ENCODE measurements at regions not wholly inside any gene's neighbourhood (a gene's known extent, or its start where the extent isn't known, plus 50 kb on each side); places are given as distances from the start of the nearest gene placed in this dataset.

- H3K4me3 ChIP-seq (ENCODE audit: low read depth, low read length) = no peak overlapping the region
- TF ChIP-seq CTCF (conservative IDR thresholded peaks at IDR 0.05; ENCODE audit: low read depth, low read length) = no peak
- no peak for DNase-seq (ENCODE audit: low read depth)
These were observed 288.4 kb downstream of the MTRR start for GRCh38 chr5:8157320-8157822.

- DNase-seq (ENCODE audit: low read depth) = peak; percentile 5
- no peak overlapping the region for H3K4me3 ChIP-seq (ENCODE audit: low read depth, low read length)
- TF ChIP-seq CTCF (conservative IDR thresholded peaks at IDR 0.05; ENCODE audit: low read depth, low read length) = no peak
These were observed 307.2 kb downstream of the MTRR start for GRCh38 chr5:8176101-8176693.

DNA sequence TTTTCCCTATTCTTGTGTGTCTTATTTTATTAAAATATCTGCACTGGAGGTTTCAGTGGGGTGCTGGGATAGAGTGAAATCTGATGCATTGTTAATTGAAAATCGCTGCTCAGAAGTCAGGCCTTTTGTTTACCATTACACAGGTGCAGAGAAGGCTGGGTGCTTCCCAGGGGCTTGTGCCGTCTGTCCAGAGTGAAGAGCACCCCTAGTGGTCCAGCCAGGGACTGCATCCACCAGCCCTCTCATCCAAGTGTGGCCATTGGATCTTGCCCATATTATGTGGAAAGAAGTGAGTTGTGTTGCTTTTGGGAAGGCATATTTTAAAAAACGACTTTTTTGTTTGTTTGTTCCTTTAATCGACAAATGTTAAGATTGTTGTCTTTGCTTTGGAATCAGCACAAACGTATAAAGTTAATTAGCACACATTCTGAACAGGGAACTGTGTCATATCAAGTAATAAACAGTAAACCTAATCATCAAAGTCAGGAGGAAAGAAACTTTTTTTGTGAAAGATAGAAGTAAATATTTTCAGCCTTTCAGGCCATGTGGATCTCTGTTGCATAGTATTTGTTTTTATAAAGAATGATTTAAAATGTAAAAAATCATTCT, 315.6 kb downstream of the MTRR start:
- no peak overlapping the region for H3K4me3 ChIP-seq (ENCODE audit: low read depth, low read length)
- DNase-seq (ENCODE audit: low read depth) = peak; percentile 16
- TF ChIP-seq CTCF (conservative IDR thresholded peaks at IDR 0.05; ENCODE audit: low read depth, low read length) = peak; percentile 66

DNA sequence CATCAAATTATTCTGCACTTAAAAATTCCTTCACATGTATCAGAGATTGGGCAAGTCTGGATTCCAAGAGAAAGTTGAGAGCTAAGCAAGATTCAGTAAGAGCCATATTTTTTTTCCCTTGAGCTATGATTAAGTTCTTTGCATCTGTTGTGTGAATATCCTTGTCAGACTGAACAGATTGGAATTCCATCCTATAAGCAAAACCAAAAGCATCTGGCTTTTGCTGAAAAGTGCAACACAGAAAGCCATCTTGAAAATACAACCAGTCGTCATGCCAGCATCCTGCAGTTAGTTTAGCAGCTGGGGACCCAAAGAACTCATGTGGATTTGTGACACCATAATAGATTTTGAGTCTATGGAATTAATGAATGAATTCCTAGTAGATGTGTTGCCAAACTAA, 316.9 kb downstream of the MTRR start:
- H3K4me3 ChIP-seq (ENCODE audit: low read depth, low read length) = no peak overlapping the region
- no peak for TF ChIP-seq CTCF (conservative IDR thresholded peaks at IDR 0.05; ENCODE audit: low read depth, low read length)
- no peak for DNase-seq (ENCODE audit: low read depth)

DNA sequence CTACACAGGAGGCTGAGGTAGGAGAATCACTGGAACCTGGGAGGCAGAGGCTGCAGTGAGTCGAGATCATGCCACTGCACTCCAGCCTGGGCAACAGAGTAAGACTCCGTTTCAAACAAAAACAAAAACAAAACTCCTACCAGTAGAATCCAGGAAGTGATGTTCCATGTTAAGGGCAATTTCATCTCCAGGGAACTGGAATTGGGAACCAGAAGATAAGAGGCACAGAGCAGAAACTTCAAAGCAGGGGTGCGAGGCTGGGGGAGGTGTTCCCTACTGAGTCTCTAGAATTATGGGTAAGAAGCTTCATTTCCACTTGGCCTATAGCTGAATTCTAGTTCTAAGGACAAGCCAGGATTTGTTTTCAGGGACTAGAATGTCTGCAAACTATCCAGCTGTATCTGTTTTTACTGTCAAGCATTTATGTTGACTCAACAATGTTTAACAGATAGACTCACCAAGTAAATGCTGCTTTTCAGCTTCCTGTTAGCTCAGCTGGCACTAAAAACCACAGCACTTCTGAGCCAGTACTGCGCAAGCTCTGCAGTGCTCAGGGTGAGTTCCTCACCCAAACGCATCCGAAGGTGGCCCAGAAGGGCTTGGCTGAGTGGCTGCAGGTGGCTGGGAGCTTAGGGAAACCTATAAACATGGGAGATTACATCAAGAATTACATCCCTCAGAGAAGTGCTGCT, 320.1 kb downstream of the MTRR start:
- no peak for DNase-seq (ENCODE audit: low read depth)
- no peak for TF ChIP-seq CTCF (conservative IDR thresholded peaks at IDR 0.05; ENCODE audit: low read depth, low read length)
- H3K4me3 ChIP-seq (ENCODE audit: low read depth, low read length) = no peak overlapping the region

DNA sequence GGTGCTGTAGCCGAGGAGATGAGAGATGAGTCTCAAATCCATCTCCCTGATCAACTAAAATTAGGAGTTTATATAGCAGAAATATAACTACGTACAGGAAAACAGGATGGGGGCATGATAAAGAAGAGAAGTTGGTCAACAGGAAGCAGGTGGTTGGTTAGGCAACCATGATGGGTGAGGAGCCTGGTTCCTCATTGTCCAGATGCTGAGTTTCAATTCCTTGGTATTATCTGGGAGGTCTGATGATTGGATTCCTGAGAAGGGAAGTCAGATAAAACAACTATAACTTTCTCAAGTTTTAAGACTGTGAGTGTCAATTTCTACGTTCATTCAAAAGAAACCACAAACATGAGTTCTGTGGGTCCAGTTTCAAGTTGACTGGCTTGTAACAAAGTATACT, 323.9 kb downstream of the MTRR start:
- DNase-seq (ENCODE audit: low read depth) = no peak
- H3K4me3 ChIP-seq (ENCODE audit: low read depth, low read length) = no peak overlapping the region
- no peak for TF ChIP-seq CTCF (conservative IDR thresholded peaks at IDR 0.05; ENCODE audit: low read depth, low read length)

All from choroid plexus epithelial cell (primary cell).